Parathyroid adenoma (tissue), 2 donors: ENCODE measurements at regions not wholly inside any gene's neighbourhood (a gene's known extent, or its start where the extent isn't known, plus 50 kb on each side); places are given as distances from the start of the nearest gene placed in this dataset.

ENCODE experiments used
- H2AFZ ChIP-seq: fragments of 300-600 bp; sonication (generic); one replicate; pipeline ENCODE4 v1.7.0; 2017; ENCODE audit warnings: antibody characterized with exemption, mild to moderate bottlenecking
- H3K27ac ChIP-seq: fragments of 300-600 bp; sonication (generic); one replicate; pipeline ENCODE4 v1.7.0; 2017
- H3K27me3 ChIP-seq: fragments of 300-600 bp; sonication (generic); one replicate; pipeline ENCODE4 v1.7.0; 2017; ENCODE audit warnings: low read length; ENCODE audit not compliant: control insufficient read depth, insufficient read depth
- H3K36me3 ChIP-seq: fragments of 300-600 bp; sonication (generic); one replicate; pipeline ENCODE4 v1.7.0; 2017; ENCODE audit warnings: low read length; ENCODE audit not compliant: control insufficient read depth, insufficient read depth
- H3K4me1 ChIP-seq: fragments of 300-600 bp; sonication (generic); one replicate; pipeline ENCODE4 v1.7.0; 2017; ENCODE audit warnings: control low read depth
- H3K4me2 ChIP-seq: fragments of 300-600 bp; sonication (generic); one replicate; pipeline ENCODE4 v1.7.0; 2017; ENCODE audit warnings: low read length
- H3K4me3 ChIP-seq: fragments of 300-600 bp; sonication (generic); one replicate; pipeline ENCODE4 v1.7.0; 2017; ENCODE audit warnings: low read depth, low read length
- H3K79me2 ChIP-seq: fragments of 300-600 bp; sonication (generic); one replicate; pipeline ENCODE4 v1.7.0; 2017; ENCODE audit warnings: control low read depth
- H3K9ac ChIP-seq: fragments of 300-600 bp; sonication (generic); one replicate; pipeline ENCODE4 v1.7.0; 2017; ENCODE audit warnings: mild to moderate bottlenecking
- H3K9me3 ChIP-seq: fragments of 300-600 bp; sonication (generic); one replicate; pipeline ENCODE4 v1.7.0; 2017; ENCODE audit warnings: low read length; ENCODE audit not compliant: control insufficient read depth
- TF ChIP-seq, protein P1 (sequence below): fragments of 300-600 bp; sonication (generic); IDR thresholded peaks from one replicate; pipeline ENCODE4 v1.7.0; 2017; ENCODE audit warnings: antibody characterized with exemption, mild to moderate bottlenecking
- donor health status: primary hyperparathyroidism.

- Histone ChIP-seq H3K79me2 (no peaks in the 10 kb centered on the region), H3K9me3 (no peaks in the 10 kb centered on the region), H3K4me2 (no peak overlapping the region), H3K4me1 (no peaks in the 10 kb centered on the region), H3K36me3 (no peaks in the 10 kb centered on the region), H3K9ac (no peak overlapping the region), H3K27ac (no peak overlapping the region), H2AFZ (no peak overlapping the region), H3K4me3 (no peak overlapping the region), H3K27me3 (no peaks in the 10 kb centered on the region)
- TF ChIP-seq, protein P1, sequence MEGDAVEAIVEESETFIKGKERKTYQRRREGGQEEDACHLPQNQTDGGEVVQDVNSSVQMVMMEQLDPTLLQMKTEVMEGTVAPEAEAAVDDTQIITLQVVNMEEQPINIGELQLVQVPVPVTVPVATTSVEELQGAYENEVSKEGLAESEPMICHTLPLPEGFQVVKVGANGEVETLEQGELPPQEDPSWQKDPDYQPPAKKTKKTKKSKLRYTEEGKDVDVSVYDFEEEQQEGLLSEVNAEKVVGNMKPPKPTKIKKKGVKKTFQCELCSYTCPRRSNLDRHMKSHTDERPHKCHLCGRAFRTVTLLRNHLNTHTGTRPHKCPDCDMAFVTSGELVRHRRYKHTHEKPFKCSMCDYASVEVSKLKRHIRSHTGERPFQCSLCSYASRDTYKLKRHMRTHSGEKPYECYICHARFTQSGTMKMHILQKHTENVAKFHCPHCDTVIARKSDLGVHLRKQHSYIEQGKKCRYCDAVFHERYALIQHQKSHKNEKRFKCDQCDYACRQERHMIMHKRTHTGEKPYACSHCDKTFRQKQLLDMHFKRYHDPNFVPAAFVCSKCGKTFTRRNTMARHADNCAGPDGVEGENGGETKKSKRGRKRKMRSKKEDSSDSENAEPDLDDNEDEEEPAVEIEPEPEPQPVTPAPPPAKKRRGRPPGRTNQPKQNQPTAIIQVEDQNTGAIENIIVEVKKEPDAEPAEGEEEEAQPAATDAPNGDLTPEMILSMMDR: no peak
These were observed 1046.0 kb upstream of the TMEFF2 start for GRCh38 chr2:193240752-193241151.

DNA sequence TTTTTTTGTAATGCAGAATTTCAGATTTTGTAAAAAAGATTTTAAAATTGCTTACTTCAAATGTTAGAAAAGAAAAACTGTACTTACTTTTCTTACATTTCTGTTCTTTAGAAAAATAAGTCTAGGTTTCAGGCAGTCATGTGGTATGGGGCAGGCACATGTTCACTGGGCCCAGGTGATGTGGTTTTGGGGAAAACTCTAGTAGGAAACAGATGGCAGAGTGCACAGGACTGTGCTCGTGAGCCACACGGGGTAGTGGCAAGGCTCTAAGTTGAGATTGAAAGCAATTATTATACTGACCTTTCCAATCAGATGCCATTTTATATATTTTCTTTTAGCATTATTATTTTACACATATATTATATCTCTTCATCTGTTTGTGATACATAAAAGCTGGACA, 1036.9 kb upstream of the TMEFF2 start:
- H3K27me3 ChIP-seq: no peaks in the 10 kb centered on the region
- TF ChIP-seq, protein P1: no peak
- no peak overlapping the region for H3K4me2 ChIP-seq
- H3K4me1 ChIP-seq: no peaks in the 10 kb centered on the region
- no peak overlapping the region for H3K9ac ChIP-seq
- H2AFZ ChIP-seq: no peak overlapping the region
- H3K79me2 ChIP-seq: no peaks in the 10 kb centered on the region
- H3K4me3 ChIP-seq: no peak overlapping the region
- H3K27ac ChIP-seq: no peak overlapping the region
- H3K9me3 ChIP-seq: no peaks in the 10 kb centered on the region
- no peaks in the 10 kb centered on the region for H3K36me3 ChIP-seq

DNA sequence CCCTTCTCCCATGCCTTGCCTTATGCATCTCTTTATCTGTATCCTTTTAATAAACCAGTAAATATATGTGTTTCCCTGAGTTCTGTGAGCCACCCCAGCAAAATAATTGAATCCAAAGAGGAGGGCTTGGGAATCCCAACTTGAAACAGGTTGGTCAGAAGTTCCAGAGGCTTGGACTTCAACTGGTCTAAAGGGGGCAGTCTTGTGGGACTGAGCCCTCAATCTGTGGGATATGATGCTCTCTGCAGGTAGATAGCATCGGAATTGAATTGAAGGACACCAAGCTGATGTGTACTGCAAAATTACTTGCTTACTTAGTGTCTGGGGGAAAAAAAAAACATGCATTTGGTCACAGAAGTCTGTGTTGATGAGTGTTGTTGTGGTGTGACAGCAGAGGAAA, 1033.5 kb upstream of the TMEFF2 start:
- no peaks in the 10 kb centered on the region for H3K79me2 ChIP-seq
- H3K27me3 ChIP-seq: no peaks in the 10 kb centered on the region
- no peak overlapping the region for H3K27ac ChIP-seq
- no peak overlapping the region for H3K4me3 ChIP-seq
- no peak overlapping the region for H3K9ac ChIP-seq
- H3K36me3 ChIP-seq: no peaks in the 10 kb centered on the region
- no peak overlapping the region for H3K4me2 ChIP-seq
- TF ChIP-seq, protein P1: no peak
- no peaks in the 10 kb centered on the region for H3K4me1 ChIP-seq
- no peak overlapping the region for H2AFZ ChIP-seq
- no peaks in the 10 kb centered on the region for H3K9me3 ChIP-seq

DNA sequence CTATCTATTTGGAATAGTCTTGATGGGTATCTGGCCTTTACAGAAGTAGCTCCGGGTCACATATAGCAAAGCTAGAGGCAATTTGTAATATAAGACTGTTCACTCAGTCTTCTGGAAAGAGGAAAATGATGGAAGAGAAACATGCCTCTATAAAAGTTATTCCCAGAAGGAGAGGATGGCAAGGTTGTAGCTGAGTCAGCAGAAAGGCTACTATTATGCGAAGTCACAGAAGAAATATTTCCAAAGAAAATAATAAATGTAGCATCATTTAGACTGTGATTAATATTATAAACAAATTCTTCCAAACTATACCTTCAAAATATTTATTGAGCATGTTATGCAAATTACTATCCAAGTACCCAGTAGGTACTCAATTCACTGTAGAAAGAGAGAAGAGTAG, 1027.7 kb upstream of the TMEFF2 start:
- Histone ChIP-seq H3K79me2 (no peaks in the 10 kb centered on the region), H3K9ac (no peak overlapping the region), H3K27me3 (no peaks in the 10 kb centered on the region), H3K36me3 (no peaks in the 10 kb centered on the region), H3K9me3 (no peaks in the 10 kb centered on the region), H2AFZ (no peak overlapping the region), H3K27ac (no peak overlapping the region), H3K4me3 (no peak overlapping the region), H3K4me1 (no peaks in the 10 kb centered on the region), H3K4me2 (no peak overlapping the region)
- TF ChIP-seq, protein P1: no peak

DNA sequence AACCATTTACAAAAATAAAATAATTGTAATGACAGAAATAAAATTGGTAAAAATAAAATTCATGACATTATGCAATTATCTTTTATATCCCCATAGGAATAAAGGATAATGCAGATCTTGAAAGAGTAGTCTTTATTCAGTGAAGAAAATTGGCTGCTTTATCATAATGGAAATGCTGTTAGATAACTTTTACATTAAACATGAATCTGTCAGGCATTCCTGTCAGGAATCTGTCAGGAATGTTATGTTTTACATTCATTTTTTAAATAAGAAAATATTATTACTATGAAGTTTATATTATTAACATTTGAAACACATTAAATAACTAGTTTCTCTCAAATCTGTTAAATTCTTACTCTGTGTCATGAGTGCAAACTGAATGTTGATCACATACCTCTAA, 1024.7 kb upstream of the TMEFF2 start:
- H3K4me2 ChIP-seq: no peak overlapping the region
- no peak overlapping the region for H2AFZ ChIP-seq
- no peaks in the 10 kb centered on the region for H3K9me3 ChIP-seq
- no peaks in the 10 kb centered on the region for H3K36me3 ChIP-seq
- TF ChIP-seq, protein P1: no peak
- no peaks in the 10 kb centered on the region for H3K27me3 ChIP-seq
- H3K9ac ChIP-seq: no peak overlapping the region
- no peak overlapping the region for H3K27ac ChIP-seq
- H3K4me3 ChIP-seq: no peak overlapping the region
- H3K4me1 ChIP-seq: no peaks in the 10 kb centered on the region
- H3K79me2 ChIP-seq: no peaks in the 10 kb centered on the region
